SK-N-DZ (cell line): ENCODE measurements at regions not wholly inside any gene's neighbourhood (a gene's known extent, or its start where the extent isn't known, plus 50 kb on each side); places are given as distances from the start of the nearest gene placed in this dataset.

Experiments used
- DNase-seq: peaks from one replicate; pipeline ENCODE4 v3.0.0-alpha.2; 2015; ENCODE audit warnings: low spot score

DNA sequence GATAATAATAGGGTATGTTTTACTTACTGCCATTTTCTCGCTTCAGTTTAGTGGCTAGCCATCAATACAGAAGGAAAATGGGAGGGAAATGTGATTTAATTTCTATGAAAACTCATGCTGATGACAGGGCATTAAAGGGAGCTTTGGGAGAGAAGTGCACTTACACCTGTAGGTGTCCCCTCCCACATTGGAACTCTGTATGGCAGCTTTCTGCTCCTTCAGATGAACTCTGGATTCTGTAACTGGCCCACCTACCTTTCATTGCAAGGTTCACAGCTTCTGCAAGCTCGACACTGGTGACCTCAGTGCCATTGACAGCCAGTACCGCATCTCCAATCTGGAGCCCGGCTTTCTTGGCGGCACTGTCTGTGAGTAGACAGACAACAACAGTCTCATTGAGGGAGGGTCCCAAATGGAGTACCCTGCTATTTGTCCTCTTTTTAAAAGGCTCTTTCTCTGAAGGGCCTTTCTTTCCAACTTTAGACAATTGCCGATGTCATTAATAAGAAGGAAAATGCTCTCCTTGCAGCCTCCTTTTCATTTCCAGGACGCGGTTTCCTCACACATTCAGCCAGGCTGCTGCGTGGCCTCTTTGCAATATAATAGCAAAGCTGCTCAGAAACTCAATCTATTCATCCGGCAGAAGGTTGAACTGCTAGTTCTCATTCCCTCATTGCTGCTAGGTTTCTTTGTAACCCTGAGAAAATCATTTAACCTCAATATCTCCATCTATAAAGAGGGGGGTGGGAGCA, 63.6 kb downstream of the NUDT12 start:
- DNase-seq, result no peak

DNA sequence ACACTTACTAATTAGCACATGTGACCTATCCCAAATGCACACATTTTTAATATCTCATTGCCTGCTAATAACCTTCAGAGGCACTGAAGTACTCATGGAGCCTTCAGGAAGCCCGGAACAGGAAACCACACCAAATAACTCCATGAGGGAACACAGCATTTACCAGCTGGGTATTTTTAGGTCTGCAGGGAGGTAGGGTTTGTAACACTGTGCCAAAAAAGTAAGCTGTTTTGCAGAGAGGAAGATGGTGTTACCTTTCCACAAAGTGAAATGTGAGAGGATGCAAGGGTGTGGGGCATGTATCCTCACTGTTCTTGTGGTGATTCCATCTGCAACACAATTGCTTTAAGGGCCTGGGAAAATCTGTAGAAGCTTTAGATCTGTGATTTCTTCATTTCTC, 64.4 kb downstream of the NUDT12 start:
- DNase-seq, result no peak

DNA sequence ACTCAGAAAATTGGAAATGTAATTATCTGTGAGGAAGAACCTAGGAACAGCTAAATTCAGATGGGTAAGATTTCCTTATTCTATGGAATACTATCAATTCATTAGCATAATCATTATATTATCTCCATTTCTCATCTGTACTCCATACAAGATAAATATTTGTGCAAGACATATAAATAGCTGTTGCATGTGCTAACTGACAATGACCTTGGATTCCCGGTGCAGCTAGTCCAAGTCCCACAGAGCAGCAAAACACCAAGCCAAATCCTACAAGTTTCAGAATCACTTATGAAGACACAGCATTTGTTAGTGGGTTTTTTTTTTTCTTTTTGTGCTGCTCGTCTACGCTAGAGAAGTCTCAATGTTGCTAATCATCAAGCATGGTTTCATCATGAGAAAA, 64.8 kb downstream of the NUDT12 start:
- no peak for DNase-seq

DNA sequence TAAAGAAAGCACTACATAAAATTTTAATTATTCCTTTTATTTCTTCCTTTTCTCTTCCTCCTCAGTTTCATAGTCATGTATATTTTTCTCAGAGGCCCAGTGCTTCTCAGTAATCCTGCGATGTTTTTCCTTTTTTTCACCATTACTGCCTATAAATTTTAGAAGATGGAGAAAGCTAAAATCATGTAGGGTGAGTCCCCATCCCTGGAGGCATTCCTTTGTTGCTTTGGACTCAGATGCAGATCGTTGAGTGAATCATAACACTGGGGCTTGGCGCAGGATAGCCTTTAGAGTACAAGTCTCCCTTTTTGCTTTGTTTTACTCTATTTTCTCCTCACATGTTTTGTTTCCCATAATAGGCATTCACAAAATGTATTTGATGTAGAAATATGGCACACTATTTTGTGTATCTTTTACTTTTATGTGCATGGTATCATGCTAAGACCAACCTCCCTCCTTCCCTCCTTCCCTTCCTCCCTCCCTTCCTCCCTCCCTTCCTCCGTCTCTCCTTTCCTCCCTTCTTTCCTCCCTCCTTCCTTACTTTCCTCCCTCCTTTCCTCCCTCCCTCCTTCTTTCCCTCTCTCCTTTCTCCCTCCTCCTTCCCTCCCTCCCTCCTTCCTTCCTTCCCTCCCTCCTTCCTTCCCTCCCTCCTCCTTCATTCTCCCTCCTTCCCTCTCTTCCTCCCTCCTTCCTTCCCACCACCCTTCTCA, 72.4 kb downstream of the NUDT12 start:
- DNase-seq, result no peak

DNA sequence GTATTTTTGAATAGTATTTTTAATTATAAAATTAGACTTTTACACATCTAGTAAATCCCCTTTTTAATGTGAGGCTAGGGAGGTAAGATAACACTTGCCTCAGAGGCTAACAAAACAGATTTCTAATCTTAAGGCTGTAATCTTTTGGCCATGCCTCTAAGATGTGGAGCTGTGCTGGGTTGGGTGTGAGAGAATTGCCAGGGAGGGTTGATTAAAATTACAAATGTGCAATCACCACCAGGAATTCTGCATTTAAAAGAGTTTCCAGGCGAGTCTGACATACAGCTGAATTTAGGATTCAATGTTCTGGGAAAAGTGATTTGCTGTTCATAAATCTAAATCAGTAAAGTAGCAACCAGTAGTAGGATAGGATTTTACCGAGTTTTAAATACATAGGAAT, 73.3 kb downstream of the NUDT12 start:
- no peak for DNase-seq

DNA sequence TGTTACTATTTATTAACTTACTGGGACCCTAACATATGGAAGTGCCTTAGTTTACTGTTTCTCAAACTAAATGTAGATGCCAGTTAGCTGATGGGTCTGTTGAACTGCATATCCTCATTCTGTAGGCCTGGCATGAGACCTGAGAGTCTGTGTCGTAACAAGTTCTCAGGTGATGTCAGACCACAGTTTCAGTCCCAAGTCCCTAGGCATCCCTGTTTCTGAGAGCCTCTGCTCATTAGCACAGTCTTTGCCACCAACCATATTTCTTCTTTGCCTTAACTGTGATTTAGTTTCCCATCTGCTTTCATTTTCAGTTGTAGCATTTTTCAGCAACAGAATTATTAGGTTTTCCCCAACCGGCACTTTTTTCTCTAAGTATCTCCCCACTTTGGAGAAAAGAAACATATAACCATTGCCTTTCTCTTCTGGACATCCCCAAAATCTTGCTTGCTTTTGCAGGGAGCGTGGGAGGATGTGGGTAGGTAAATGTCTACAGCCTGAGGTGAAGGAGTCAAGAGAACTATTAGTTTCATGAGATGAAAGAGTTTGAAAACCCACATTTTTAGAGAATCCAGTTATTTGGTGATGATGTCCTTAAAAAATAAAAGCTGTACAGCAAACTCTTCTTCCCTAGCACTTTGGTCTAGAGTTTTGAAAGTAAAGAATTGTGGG, 74.6 kb downstream of the NUDT12 start:
- DNase-seq, result no peak

DNA sequence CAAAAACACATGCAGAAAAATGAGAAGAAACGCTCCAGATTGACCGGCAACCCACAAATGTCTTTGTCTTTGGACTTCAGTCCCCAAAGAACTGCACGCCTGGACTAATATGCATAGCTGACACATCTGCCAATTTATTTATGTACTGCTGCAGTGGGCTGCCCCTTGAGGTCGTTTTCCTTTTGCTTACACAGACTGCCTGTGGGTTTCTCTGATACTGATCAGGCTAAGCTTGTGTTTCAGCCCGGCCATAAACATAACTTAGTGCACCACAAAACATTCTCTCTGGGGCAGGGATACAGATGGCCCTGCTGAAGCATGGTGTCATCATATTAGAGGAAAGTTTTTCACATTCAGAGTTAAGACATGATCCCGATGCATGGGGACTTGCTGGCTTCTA, 75.4 kb downstream of the NUDT12 start:
- peak; percentile 83 for DNase-seq

DNA sequence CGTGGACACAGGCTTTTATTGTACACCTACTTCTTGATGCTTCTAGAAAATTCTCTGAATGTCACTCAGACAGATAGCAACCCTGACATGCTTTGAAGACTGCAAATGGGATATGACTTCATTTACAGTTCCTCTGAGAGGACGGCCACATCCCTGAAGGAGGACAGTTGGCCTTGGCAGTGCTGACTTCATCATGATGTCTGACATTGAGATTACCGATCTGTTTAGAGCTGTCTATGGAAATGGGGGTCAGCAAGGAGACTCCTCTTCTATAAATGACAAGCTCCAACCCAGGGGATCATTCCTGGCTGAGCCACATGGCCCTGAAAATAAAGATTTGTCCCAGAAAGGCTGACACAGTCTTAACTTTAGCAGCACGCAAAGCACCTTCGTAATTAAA, 75.8 kb downstream of the NUDT12 start:
- DNase-seq, result no peak

DNA sequence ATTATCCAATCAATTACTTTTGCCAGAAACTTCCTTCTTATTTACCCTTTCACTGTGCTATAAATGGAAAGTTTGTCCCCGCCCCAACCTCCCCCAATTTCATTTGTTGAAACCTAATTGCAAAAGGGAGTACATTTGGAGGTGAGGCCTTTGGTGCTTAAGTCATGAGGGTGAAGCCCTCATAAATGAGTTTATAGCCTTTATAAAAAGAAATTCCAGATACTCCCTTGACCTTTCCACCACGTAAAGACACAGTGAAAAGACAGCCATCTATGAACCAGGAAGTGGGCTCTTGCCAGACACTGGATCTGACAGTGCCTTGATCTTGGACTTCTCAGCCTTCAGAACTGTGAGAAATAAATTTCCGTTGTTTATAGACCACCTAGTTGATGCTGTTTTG, 82.3 kb downstream of the NUDT12 start:
- DNase-seq, result no peak

DNA sequence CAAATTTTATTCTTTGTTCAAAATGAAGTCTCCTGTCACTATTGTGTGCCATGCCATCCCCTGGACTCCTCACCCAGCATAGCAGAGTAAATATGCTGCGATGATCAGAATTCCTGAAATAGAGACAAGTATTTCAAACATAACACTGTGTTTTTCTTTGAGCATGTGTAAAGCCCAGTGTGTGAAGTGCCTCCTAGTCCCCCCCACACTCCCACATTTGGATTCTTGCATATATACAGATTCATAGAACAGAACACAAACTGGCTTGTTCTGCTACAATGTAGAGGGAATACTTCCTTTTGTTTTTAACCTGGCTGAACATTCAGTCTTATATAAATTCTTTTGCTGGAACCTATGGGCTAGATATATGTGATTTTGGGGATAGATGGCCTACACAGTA, 84.9 kb downstream of the NUDT12 start:
- no peak for DNase-seq

DNA sequence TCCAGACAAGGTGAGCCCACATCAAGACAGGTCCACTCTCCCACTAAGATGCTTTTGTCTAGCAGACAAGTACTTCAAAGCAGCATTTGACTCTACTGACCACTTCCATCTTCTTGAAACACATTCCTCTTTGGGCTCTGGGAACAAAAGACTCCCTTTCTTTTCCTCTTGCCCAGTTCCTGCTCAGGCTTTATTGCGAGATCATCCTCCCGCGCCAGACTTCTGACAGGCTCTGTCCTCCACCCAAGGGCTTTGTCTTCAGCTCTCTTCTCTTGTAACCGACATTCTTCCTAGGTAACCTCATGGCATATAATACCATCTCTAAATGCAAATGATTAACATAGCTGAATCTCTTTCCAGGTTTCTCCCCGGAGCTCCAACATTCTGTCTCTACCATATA, 85.8 kb downstream of the NUDT12 start:
- no peak for DNase-seq

DNA sequence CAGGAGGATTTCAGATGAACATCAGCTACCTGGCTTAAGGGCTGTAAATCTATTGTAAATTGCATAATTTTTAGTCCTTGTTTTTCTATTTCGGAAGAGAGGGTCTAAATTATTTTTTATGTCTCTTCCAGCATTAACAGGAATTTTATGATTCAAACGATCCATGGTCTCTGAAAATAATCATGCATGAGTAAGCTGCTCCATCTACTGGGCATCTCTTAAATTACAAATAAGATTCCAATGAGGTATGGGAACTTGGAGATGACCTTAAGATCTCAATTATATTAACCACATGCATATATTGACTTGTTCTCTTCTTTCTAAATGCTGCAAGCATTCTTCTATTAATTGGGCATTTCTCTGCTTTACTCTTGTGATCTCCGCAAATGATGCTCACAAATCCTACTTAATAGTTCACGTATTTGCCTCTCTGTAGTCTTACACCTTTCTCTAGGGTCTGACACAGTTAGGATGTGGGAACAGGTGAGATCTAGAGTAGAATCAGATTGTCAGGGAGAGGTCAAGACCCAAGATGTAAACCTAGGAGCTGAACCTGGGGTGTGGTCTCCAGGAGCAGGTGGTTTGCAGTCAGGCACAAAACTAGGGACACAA, 86.9 kb downstream of the NUDT12 start:
- DNase-seq, result peak; percentile 56

DNA sequence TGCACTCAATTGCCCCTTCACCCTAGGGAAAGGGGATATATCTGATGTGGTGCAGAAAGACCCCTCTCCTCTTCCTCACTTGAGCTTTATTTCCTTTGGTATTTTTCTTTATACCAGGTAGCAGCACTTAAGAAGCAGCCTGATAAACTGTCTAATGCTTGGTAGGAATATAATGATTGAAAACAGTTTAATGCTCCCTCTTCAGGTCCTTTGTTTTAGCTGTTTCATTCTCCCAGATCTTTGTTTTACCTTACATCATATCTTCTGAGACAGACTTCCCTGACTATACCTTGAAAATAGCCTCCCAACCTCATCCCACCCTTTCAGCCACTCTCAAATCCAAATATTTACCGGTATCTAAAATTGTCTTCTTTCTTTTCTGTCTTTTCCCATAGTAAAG, 87.9 kb downstream of the NUDT12 start:
- DNase-seq, result no peak

DNA sequence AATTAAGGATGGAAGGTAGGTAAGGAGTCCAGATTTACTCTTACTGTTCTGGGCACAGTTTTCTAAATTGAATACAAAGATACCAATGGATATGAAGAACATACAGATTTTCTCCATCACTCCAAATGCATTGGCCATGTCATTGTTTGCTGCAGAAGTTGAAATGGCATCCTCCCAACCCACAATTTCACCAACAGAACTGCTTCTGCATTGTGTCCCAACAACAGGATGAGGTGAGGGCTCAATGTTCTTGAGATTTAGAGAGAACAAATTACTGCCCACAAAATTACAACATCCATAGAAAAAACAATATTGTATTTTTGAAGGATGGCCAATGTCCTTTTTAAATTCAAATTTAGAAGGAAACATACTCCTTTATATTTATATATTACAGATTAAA, 88.9 kb downstream of the NUDT12 start:
- no peak for DNase-seq

DNA sequence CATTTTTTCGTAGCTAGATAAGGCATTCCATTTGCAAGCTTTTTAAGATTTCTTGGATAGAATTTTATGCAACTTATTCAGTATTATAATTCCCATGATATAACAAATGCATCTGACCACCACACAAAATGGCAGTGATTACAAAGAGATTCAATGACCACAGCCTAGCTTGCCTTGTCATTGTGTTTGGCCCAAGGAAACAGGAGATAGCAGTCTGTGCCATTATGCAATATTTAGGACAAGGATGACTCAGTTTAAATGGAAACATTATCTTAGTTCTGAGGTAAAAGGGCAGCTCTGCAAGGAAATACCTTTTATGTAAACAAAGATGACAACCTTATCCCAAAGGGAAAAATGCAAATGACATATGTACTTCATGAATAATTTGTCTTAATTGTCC, 89.8 kb downstream of the NUDT12 start:
- DNase-seq, result no peak

DNA sequence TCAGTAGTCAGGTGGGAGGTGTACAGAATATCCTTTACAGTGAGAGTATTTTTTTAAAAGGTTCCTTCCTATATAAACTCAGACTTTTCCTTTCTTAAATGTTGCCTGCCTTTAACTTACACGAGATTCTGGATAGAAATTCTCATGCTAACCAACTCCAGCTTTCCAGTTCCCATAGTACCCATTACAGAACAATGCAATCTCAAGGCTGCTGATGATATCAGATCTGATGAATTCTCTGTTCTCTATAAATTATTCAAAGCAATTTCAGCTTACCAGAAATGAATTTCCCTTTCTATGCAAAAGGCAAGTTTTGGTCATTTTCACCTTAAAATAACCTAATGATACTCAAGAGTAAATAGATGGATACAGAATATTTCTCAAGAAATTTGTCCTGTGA, 90.3 kb downstream of the NUDT12 start:
- DNase-seq, result no peak

DNA sequence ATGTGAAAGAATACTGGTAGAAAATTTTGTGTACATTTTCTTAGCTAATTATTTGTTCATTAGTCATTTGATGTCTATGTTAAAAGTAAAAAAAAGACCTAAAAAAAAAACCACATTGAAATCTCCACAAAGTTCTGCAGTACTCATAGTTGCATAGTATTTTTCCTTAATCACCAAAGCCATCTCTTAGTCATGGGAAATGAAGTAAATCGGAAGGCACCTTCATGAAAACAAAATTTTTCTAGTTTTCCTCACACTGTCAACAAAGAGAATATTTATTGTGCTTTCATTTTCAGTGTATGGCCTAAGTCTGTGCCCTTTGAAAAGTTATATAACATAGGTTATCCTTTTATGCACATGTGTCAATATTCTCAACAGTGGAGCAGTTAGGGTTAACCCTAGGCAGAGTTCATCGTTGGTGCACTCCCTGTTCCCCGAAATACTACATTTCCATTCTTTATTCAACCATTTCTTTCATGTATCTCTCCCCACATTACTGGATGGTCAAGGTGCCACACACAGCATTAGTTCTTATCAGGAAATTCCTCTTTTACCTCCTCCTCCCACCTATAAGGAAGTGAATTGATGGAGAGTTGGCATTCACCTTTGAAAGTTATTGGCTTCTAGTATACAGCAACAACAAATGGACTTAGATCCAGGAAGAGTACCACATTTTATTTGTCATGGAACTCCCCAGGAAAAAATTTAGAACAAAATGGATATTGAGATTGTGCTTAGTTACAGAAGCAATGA, 93.1 kb downstream of the NUDT12 start:
- no peak for DNase-seq

DNA sequence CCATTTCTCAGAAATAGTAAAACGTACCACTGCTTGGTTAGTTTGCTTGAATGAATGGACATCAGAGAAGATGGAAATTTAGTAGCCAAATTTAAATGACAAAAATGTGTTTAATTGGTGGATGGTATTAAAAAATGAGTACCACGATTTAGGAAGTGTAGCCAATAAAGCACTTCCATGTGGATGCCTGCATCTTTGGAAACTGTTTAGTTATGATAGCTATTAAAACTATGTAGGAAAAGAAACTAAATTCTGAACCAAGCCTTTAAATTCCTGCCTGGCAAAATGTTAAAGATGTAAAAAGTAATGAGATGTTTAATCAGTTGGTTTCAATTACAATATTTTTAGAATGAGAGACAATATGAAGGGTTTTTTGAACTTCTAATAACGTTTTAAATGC, 94.8 kb downstream of the NUDT12 start:
- no peak for DNase-seq

DNA sequence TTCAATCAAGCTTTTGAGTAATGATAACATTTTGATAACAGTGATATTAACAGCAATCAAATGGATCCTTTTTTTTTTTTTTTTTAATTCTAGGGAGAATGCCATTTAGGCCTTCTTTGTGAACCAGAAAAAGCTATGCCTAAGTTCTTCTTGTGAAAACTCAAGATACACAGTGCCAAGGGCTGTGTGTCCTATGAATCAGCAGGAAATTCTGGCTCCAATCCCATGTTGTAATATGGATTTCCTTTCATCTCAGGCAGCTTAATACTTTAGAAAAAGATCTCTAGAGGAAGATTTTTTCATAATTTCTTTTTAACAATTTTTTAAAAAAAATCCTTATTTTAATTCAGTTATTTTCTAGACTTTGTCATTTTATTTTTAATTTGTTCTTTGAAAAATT, 96.1 kb downstream of the NUDT12 start:
- no peak for DNase-seq

DNA sequence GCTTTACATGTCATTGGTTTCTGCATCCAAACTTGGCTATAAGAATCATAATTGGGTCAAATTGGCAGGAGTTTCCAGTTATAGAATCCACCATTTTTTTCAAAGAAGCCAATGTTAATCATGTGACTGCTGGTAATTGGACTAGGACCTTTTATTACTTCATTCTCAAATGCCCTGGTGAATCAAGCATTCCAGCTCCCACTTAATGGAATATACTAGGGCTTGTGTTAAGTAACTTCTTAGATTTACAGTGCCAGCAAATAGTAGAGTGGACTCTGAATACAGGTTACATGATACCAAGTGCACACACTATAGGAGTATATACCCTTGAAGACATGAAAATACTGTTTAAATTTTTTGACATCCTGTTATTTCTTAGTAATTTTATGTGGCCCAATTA, 96.7 kb downstream of the NUDT12 start:
- no peak for DNase-seq

DNA sequence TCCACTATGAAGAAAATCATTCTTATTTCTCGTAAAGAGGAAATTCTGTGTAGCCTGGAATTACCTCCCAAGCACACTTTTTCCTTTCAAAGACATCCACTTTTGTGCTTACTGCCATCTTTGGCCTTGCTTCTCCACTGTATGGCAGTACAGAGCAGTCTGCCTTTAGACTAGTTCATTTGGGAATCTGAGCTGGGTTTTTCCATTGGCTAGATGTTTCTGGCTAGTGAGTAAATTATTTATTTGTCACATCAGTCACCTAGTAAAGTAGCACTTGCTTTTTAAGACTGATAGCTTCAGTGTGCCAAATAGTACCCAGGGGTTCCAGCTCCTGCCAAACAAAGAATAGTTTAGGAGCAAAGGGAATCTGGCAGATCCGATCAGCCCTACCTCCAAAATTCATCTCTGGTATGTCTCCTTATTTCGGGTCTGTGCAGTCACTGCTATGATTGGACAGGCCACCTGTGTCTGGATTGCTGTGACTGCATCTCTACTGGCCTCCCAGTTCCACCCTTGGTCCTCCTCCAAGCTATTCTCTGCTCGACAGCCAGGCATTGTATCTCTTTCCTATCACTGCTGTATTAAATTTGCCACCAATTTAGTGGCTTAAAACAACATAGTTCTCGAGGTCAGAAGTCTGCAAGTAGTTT, 97.6 kb downstream of the NUDT12 start:
- peak; percentile 30 for DNase-seq
